ENCODE measurements at regions not wholly inside any gene's neighbourhood (a gene's known extent, or its start where the extent isn't known, plus 50 kb on each side); places are given as distances from the start of the nearest gene placed in this dataset.
"Not testable (repeated sequence)": the region's sequence is repeated elsewhere in the genome, so short reads cannot be mapped to it uniquely, and the experiment has no call there.

DNA sequence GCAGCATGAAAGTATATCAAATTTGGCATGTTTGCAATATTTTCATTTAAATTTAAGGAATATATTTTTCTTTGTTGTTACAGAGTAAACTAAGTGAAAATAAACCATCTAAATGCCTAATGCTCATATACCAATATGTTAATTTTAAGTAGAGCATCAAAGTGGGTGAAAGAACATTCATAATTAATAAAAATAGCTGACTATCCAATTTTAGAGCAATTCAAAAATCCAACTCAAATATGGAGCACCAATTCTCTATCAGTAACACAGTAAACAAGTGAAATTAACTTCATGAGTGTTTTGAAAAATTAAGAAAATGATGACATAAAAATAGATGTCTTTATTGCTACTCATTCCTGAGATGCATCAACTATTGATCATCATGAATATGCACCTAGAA lies 893.0 kb downstream of the DSC3 start:
- TF ChIP-seq POLR2AphosphoS5 (IDR thresholded peaks at IDR 0.05) (no peak), POLR2A (IDR thresholded peaks at IDR 0.05) (no peak), EP300 (IDR thresholded peaks at IDR 0.05) (no peak)
- TF ChIP-seq, protein P1, sequence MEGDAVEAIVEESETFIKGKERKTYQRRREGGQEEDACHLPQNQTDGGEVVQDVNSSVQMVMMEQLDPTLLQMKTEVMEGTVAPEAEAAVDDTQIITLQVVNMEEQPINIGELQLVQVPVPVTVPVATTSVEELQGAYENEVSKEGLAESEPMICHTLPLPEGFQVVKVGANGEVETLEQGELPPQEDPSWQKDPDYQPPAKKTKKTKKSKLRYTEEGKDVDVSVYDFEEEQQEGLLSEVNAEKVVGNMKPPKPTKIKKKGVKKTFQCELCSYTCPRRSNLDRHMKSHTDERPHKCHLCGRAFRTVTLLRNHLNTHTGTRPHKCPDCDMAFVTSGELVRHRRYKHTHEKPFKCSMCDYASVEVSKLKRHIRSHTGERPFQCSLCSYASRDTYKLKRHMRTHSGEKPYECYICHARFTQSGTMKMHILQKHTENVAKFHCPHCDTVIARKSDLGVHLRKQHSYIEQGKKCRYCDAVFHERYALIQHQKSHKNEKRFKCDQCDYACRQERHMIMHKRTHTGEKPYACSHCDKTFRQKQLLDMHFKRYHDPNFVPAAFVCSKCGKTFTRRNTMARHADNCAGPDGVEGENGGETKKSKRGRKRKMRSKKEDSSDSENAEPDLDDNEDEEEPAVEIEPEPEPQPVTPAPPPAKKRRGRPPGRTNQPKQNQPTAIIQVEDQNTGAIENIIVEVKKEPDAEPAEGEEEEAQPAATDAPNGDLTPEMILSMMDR (IDR thresholded peaks at IDR 0.05) = no peak
- DNase-seq (ENCODE audit: low spot score in 2 of 2) = no peak
- no peaks in the 10 kb centered on the region for H3K4me1 ChIP-seq
- H3K4me3 ChIP-seq = no peak overlapping the region
- no peak overlapping the region for H3K27ac ChIP-seq
- no peaks in the 10 kb centered on the region for H3K9me3 ChIP-seq
- no peaks in the 10 kb centered on the region for H3K27me3 ChIP-seq
- H3K36me3 ChIP-seq = no peaks in the 10 kb centered on the region

DNA sequence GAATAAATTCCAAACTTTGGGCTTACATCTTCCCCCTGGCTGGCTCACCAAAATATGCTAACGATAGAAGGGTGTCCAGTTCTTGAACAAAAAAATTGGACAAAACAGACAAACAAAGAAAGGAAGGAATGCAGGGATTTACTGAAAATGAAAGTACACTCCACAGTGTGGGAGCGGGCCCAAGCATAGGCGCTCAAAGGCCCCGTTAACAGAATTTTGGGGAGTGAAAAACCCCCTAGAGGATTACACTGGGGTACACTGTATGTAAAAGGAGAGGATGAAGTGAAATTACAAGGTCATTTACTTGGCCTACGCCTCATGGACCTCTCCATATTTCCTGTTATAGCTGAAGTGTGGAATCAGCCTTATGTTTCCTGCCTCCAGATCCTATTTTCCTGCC lies 899.7 kb downstream of the DSC3 start:
- Histone ChIP-seq H3K9me3 (peaks cover 4% of the 10 kb centered on the region), H3K4me1 (no peaks in the 10 kb centered on the region), H3K27ac (no peak overlapping the region), H3K4me3 (no peak overlapping the region), H3K27me3 (no peaks in the 10 kb centered on the region), H3K36me3 (no peaks in the 10 kb centered on the region)
- no peak for TF ChIP-seq POLR2A (IDR thresholded peaks at IDR 0.05)
- TF ChIP-seq EP300 (IDR thresholded peaks at IDR 0.05) = no peak
- TF ChIP-seq, protein P1 (IDR thresholded peaks at IDR 0.05) = no peak
- TF ChIP-seq POLR2AphosphoS5 (IDR thresholded peaks at IDR 0.05) = no peak
- DNase-seq (ENCODE audit: low spot score in 2 of 2) = no peak
- 87% methylated on average over 5 of the region's 5 CpGs for WGBS

DNA sequence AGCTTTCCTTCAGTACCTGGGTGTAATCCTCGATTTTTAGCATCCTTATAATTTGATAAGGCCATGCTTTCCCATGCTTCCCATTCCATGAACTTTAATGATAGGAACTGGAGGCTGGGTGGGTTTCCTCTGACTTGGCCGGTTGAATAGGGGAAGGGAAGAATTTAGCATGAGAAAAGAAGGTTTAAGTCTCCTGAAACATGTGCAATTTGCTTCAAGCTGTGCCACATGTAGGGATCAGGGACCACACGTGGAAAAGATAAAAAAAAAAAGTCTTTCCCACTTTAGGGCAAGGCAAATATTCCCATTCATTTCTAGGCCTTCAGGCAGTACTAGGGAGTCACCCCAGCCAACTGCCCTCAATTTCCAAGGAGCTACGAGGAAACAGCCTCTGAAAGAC lies 900.3 kb downstream of the DSC3 start:
- Histone ChIP-seq H3K36me3 (no peaks in the 10 kb centered on the region), H3K4me1 (no peaks in the 10 kb centered on the region), H3K9me3 (peaks cover 4% of the 10 kb centered on the region), H3K27me3 (no peaks in the 10 kb centered on the region), H3K4me3 (no peak overlapping the region), H3K27ac (no peak overlapping the region)
- DNase-seq (ENCODE audit: low spot score in 2 of 2) = no peak
- 58% methylated on average over 4 of the region's 4 CpGs for WGBS
- no peak for TF ChIP-seq POLR2A (IDR thresholded peaks at IDR 0.05)
- TF ChIP-seq EP300 (IDR thresholded peaks at IDR 0.05) = no peak
- TF ChIP-seq, protein P1 (IDR thresholded peaks at IDR 0.05) = no peak
- no peak for TF ChIP-seq POLR2AphosphoS5 (IDR thresholded peaks at IDR 0.05)

DNA sequence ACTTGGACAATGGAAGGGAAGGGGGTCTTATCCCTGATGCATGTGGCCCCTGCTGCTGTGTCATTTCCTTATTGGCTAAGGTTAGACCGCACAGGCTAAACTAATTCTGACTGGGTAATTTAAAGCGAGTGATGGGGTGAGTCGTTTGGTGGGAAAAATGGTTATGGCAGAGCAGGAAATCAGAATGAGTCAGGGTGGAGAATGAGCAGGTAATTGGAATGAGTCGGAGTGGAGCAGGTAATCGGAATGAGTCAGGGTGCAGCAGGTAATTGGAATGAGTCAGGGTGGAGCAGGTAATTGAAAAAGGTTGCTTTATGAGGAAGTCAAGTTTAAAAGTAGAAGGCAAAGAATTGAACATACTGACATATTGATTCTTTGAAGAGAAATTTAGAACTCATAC lies 901.0 kb downstream of the DSC3 start:
- H3K27me3 ChIP-seq; H3K4me1 ChIP-seq; DNase-seq (ENCODE audit: low spot score in 2 of 2); H3K4me3 ChIP-seq; H3K27ac ChIP-seq; H3K36me3 ChIP-seq; H3K9me3 ChIP-seq: not testable (repeated sequence)
- WGBS = 89% methylated on average over 5 of the region's 5 CpGs

DNA sequence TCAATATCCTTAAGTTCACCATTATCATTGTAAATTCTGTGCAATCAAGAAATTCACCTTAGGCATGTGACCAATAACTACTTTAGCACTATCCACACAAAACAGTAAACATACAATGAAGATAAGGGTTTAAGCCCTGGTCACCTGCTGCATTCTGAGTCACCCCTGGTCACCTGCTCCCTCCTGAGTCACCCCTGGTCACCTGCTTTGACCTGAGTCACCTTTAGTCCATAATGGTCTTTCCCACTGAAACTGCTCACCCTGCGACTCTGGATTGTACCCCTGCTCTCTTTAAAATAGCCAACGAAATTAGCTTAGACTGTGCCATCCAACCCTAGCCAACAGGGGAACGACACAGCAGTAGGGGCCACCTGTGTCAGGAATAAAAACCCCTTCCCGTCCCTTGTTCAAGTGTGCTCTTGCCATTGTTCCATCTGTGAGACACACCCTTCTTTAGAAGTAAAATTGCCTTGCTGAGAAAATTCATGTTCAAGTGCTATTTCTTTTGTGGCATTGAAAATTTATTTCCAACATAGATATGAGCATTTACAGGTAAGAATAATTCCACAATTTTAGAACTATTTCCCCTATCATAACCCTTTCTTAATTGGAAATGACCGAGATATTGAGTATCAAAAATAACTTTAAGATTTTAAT lies 902.8 kb downstream of the DSC3 start:
- TF ChIP-seq EP300 (IDR thresholded peaks at IDR 0.05) (no peak), POLR2AphosphoS5 (IDR thresholded peaks at IDR 0.05) (no peak), POLR2A (IDR thresholded peaks at IDR 0.05) (no peak)
- TF ChIP-seq, protein P1 (IDR thresholded peaks at IDR 0.05) = no peak
- 75% methylated on average over 5 of the region's 5 CpGs for WGBS
- Histone ChIP-seq H3K27ac (no peak overlapping the region), H3K9me3 (peaks cover 4% of the 10 kb centered on the region), H3K4me3 (no peak overlapping the region), H3K36me3 (no peaks in the 10 kb centered on the region), H3K27me3 (no peaks in the 10 kb centered on the region), H3K4me1 (no peaks in the 10 kb centered on the region)
- no peak for DNase-seq (ENCODE audit: low spot score in 2 of 2)

DNA sequence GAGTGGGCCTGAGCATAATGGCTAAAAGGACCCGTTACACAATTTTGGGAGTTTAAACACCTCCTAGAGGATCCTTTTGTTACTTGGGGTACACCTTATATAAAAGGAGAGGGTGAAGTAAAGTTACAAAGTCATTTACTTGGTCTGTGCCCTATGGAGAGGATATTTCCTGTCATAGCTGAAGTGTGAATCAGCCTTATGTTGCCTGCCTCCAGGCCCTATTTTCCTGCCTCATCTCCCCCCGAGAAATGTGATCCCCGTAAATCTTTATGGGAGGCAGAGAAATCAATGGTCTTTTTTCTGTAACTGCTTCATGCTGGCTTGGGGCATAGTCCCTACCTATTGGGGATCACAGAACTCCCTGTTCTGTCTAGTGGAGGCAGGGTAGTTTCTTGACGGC lies 906.6 kb downstream of the DSC3 start:
- no peaks in the 10 kb centered on the region for H3K4me1 ChIP-seq
- TF ChIP-seq EP300 (IDR thresholded peaks at IDR 0.05) (no peak), POLR2AphosphoS5 (IDR thresholded peaks at IDR 0.05) (no peak), POLR2A (IDR thresholded peaks at IDR 0.05) (no peak)
- TF ChIP-seq, protein P1 (IDR thresholded peaks at IDR 0.05) = no peak
- no peak overlapping the region for H3K27ac ChIP-seq
- DNase-seq (ENCODE audit: low spot score in 2 of 2) = no peak
- no peaks in the 10 kb centered on the region for H3K27me3 ChIP-seq
- 81% methylated on average over 4 of the region's 4 CpGs for WGBS
- no peak overlapping the region for H3K4me3 ChIP-seq
- H3K36me3 ChIP-seq = no peaks in the 10 kb centered on the region
- peaks cover 7% of the 10 kb centered on the region for H3K9me3 ChIP-seq
